GM23338 (cell line): ENCODE measurements at regions not wholly inside any gene's neighbourhood (a gene's known extent, or its start where the extent isn't known, plus 50 kb on each side); places are given as distances from the start of the nearest gene placed in this dataset.

ENCODE experiments used
- ATAC-seq: fragments of 200-7000 bp; cut with Tn5 transposase; 3 replicates; pipeline ENCODE4 v1.9.1; 2020
- DNase-seq: peaks from one replicate; pipeline ENCODE4 v3.0.0-alpha.2; 2015; ENCODE audit warnings: low spot score
- H2AFZ ChIP-seq: fragments of 200-600 bp; sonication (generic); 2 replicates; pipeline ENCODE4 v1.8.0; 2016; ENCODE audit warnings: antibody characterized with exemption, mild to moderate bottlenecking, moderate library complexity
- H3F3A ChIP-seq: fragments of 200-600 bp; sonication (generic); replicated peaks from 2 replicates; pipeline ENCODE4 v1.8.0; 2017; ENCODE audit warnings: antibody characterized with exemption, mixed run types, low read depth
- H3K27ac ChIP-seq: fragments of 200-600 bp; sonication (generic); 2 replicates; pipeline ENCODE4 v1.6.1; 2016; ENCODE audit warnings: low read depth
- H3K27me3 ChIP-seq: fragments of 200-600 bp; sonication (generic); 2 replicates; pipeline ENCODE4 v1.8.0; 2016; ENCODE audit warnings: mild to moderate bottlenecking, mixed run types, moderate library complexity; ENCODE audit not compliant: insufficient read depth
- H3K36me3 ChIP-seq: fragments of 200-600 bp; sonication (generic); 2 replicates; pipeline ENCODE4 v1.8.0; 2016; ENCODE audit warnings: mild to moderate bottlenecking; ENCODE audit not compliant: insufficient read depth
- H3K4me1 ChIP-seq: fragments of 200-600 bp; sonication (generic); 2 replicates; pipeline ENCODE4 v1.8.0; 2016; ENCODE audit warnings: mild to moderate bottlenecking, moderate library complexity; ENCODE audit not compliant: insufficient read depth
- H3K4me2 ChIP-seq: fragments of 200-600 bp; sonication (generic); 2 replicates; pipeline ENCODE4 v1.7.1; 2017; ENCODE audit warnings: mixed run types
- H3K4me3 ChIP-seq: fragments of 200-600 bp; sonication (generic); 2 replicates; pipeline ENCODE4 v1.6.1; 2016; ENCODE audit warnings: mixed run types
- H3K79me2 ChIP-seq: fragments of 200-600 bp; sonication (generic); replicated peaks from 2 replicates; pipeline ENCODE4 v1.8.0; 2017; ENCODE audit warnings: mild to moderate bottlenecking; ENCODE audit not compliant: insufficient read depth
- H3K9me2 ChIP-seq: fragments of 200-600 bp; sonication (generic); 2 replicates; pipeline ENCODE4 v1.8.0; 2017; ENCODE audit not compliant: insufficient read depth
- H4K20me1 ChIP-seq: fragments of 200-600 bp; sonication (generic); replicated peaks from 2 replicates; pipeline ENCODE4 v1.8.0; 2017; ENCODE audit warnings: mild to moderate bottlenecking; ENCODE audit not compliant: insufficient read depth
- H3K27ac Mint-ChIP-seq: 2 replicates; pipeline ENCODE4 v1.8.0; 2020; ENCODE audit warnings: inconsistent platforms, mild to moderate bottlenecking, moderate library complexity, mixed read lengths
- H3K27me3 Mint-ChIP-seq: 3 replicates; pipeline ENCODE4 v1.8.0; 2022; ENCODE audit warnings: low read depth, mild to moderate bottlenecking, moderate library complexity, mixed read lengths, inconsistent platforms; ENCODE audit not compliant: insufficient read depth, poor library complexity
- H3K36me3 Mint-ChIP-seq: 3 replicates; pipeline ENCODE4 v1.8.0; 2021; ENCODE audit warnings: low read depth, mild to moderate bottlenecking, inconsistent platforms, moderate library complexity, mixed read lengths
- H3K4me1 Mint-ChIP-seq: 3 replicates; pipeline ENCODE4 v1.8.0; 2020; ENCODE audit warnings: mild to moderate bottlenecking, inconsistent platforms, mixed read lengths
- H3K4me3 Mint-ChIP-seq: 3 replicates; pipeline ENCODE4 v1.8.0; 2021; ENCODE audit warnings: moderate library complexity, mild to moderate bottlenecking, inconsistent platforms, mixed read lengths
- H3K9me3 Mint-ChIP-seq: 3 replicates; pipeline ENCODE4 v1.8.0; 2020; ENCODE audit warnings: moderate library complexity, mild to moderate bottlenecking, inconsistent platforms, mixed read lengths
- CREB1 ChIP-seq: fragments of 250-450 bp; sonication (Bioruptor Pico); IDR thresholded peaks from 2 replicates; pipeline ENCODE4 v1.5.0; 2020; ENCODE audit warnings: low read depth, mild to moderate bottlenecking, moderate library complexity
- CTCF ChIP-seq, 2 experiments: fragments of 200-600 bp in 1 of 2; sonication (generic) in 1 of 2; conservative IDR thresholded peaks; 2 replicates each; pipeline versions ENCODE4 v1.5.1 to v1.6.1; 2016 to 2017; ENCODE audit warnings: antibody characterized with exemption in 2 of 2, low read depth in 2 of 2, mild to moderate bottlenecking in 2 of 2, moderate library complexity in 1 of 2
- ETS1 ChIP-seq: IDR thresholded peaks from 2 replicates; pipeline ENCODE4 v1.6.1; 2016; ENCODE audit warnings: antibody characterized with exemption
- EZH2 ChIP-seq: fragments of 200-600 bp; sonication (generic); IDR thresholded peaks from one replicate; pipeline ENCODE4 v1.8.0; 2017; ENCODE audit warnings: antibody characterized with exemption, mild to moderate bottlenecking, low read depth; ENCODE audit not compliant: unreplicated experiment
- EZH2phosphoT487 ChIP-seq: fragments of 200-600 bp; sonication (generic); IDR thresholded peaks from one replicate; pipeline ENCODE4 v1.8.1; 2018; ENCODE audit warnings: antibody characterized with exemption; ENCODE audit not compliant: unreplicated experiment
- JUNB ChIP-seq: IDR thresholded peaks from one replicate; pipeline ENCODE4 v1.6.1; 2016; ENCODE audit warnings: antibody characterized with exemption; ENCODE audit not compliant: unreplicated experiment
- NANOG ChIP-seq: IDR thresholded peaks from 2 replicates; pipeline ENCODE4 v1.6.1; 2016; ENCODE audit warnings: antibody characterized with exemption, borderline replicate concordance
- POLR2AphosphoS5 ChIP-seq: IDR thresholded peaks from 2 replicates; pipeline ENCODE4 v1.6.1; 2016; ENCODE audit warnings: antibody characterized with exemption, low read depth
- REST ChIP-seq: IDR thresholded peaks from one replicate; pipeline ENCODE4 v1.6.1; 2018; ENCODE audit warnings: antibody characterized with exemption; ENCODE audit not compliant: unreplicated experiment
- STAT1 ChIP-seq: IDR thresholded peaks from one replicate; pipeline ENCODE4 v1.6.1; 2016; ENCODE audit warnings: antibody characterized with exemption; ENCODE audit not compliant: unreplicated experiment
- ZNF114 ChIP-seq: fragments of 250-450 bp; sonication (Bioruptor Pico); IDR thresholded peaks from 2 replicates; pipeline ENCODE4 v1.5.0; 2020; ENCODE audit warnings: mild to moderate bottlenecking, moderate library complexity
- ZNF331 ChIP-seq: fragments of 250-450 bp; sonication (Bioruptor Pico); IDR thresholded peaks from 2 replicates; pipeline ENCODE4 v1.5.0; 2020; ENCODE audit warnings: low read depth, mild to moderate bottlenecking, moderate library complexity
- ZNF462 ChIP-seq: fragments of 250-450 bp; sonication (Bioruptor Pico); IDR thresholded peaks from 2 replicates; pipeline ENCODE4 v1.5.0; 2020; ENCODE audit warnings: mild to moderate bottlenecking, moderate library complexity

GRCh38 chr1:82494117-82494516 is 693.4 kb downstream of the ADGRL2 start:
- H3K4me3 ChIP-seq: no peak overlapping the region
- H3K27ac Mint-ChIP-seq: no peak overlapping the region
- H4K20me1 ChIP-seq: no peaks in the 10 kb centered on the region

More at GRCh38 chr1:82494117-82494516, 693.4 kb downstream of the ADGRL2 start:
- H3K4me3 Mint-ChIP-seq: no peak overlapping the region
- H3K9me3 Mint-ChIP-seq: peaks cover 44% of the 10 kb centered on the region
- Histone ChIP-seq H3F3A (no peaks in the 10 kb centered on the region), H3K27me3 (no peaks in the 10 kb centered on the region), H3K27ac (no peak overlapping the region), H3K9me2 (no peaks in the 10 kb centered on the region), H2AFZ (no peak overlapping the region), H3K79me2 (no peaks in the 10 kb centered on the region), H3K36me3 (no peaks in the 10 kb centered on the region), H3K4me2 (no peak overlapping the region), H3K4me1 (no peaks in the 10 kb centered on the region)
- ATAC-seq (no peak), DNase-seq (no peak)
- peaks cover 41% of the 10 kb centered on the region for H3K36me3 Mint-ChIP-seq
- no peak for TF ChIP-seq CTCF (conservative IDR thresholded peaks at IDR 0.05; ENCODE audit: low read depth in 2 of 2)
- TF ChIP-seq EZH2phosphoT487: no peak
- TF ChIP-seq JUNB: no peak
- no peak for TF ChIP-seq ZNF462 (CRISPR knock-in tag)
- no peak for TF ChIP-seq CREB1
- no peak for TF ChIP-seq ZNF114 (CRISPR knock-in tag)
- TF ChIP-seq REST: no peak
- no peak for TF ChIP-seq POLR2AphosphoS5
- TF ChIP-seq EZH2: no peak
- TF ChIP-seq ZNF331 (CRISPR knock-in tag): no peak
- TF ChIP-seq STAT1: no peak
- no peak for TF ChIP-seq NANOG
- no peak for TF ChIP-seq ETS1
- no peaks in the 10 kb centered on the region for H3K4me1 Mint-ChIP-seq
- H3K27me3 Mint-ChIP-seq: peaks cover 2% of the 10 kb centered on the region
